ENCODE measurements at regions not wholly inside any gene's neighbourhood (a gene's known extent, or its start where the extent isn't known, plus 50 kb on each side); places are given as distances from the start of the nearest gene placed in this dataset.
"Not testable (repeated sequence)": the region's sequence is repeated elsewhere in the genome, so short reads cannot be mapped to it uniquely, and the experiment has no call there.

DNA sequence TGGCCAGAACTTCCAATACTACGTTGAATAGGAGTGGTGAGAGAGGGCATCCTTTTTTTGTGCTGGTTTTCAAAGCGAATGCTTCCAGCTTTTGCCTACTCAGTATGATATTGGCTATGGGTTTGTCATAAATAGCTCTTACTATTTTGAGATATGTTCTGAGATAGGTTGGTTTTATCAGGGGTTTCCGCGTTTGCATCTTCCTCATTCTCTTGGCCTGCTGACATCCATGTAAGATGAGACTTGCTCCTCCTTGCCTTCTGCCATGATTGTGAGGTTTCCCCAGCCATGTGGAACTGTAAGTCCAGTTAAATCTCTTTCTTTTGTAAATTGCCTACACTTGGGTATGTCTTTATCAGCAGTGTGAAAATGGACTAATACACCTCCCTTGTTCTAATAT, 71.2 kb upstream of the C7orf33 start:
- not testable (repeated sequence) for TF ChIP-seq POLR2A (IDR thresholded peaks at IDR 0.05; ENCODE audit: low read depth, low read length); EZH2 (IDR thresholded peaks at IDR 0.05; ENCODE audit: borderline replicate concordance, low read depth, low read length, severe bottlenecking); CTCF (IDR thresholded peaks at IDR 0.05; ENCODE audit: extremely low read depth in 1 of 2, insufficient read depth in 1 of 2, low read depth in 1 of 2, low read length in 2 of 2); MAX (IDR thresholded peaks at IDR 0.05; ENCODE audit: insufficient read depth, insufficient read length); POLR2AphosphoS5 (IDR thresholded peaks at IDR 0.05; ENCODE audit: insufficient read depth, low read depth, low read length); JUN (IDR thresholded peaks at IDR 0.05; ENCODE audit: borderline replicate concordance, insufficient read depth, insufficient read length, low read depth); GATA2 (IDR thresholded peaks at IDR 0.05; ENCODE audit: insufficient read depth, insufficient read length, low read depth, low read length); FOS (IDR thresholded peaks at IDR 0.05; ENCODE audit: borderline replicate concordance, insufficient read depth, low read length)

Measured in endothelial cell of umbilical vein (primary cell).